ENCODE measurements at regions not wholly inside any gene's neighbourhood (a gene's known extent, or its start where the extent isn't known, plus 50 kb on each side); places are given as distances from the start of the nearest gene placed in this dataset.

GRCh38 chr4:155548173-155548572 lies 118.5 kb upstream of the GUCY1A1 start:
- DNase-seq, result no peak

GRCh38 chr4:155546451-155546850 lies 120.2 kb upstream of the GUCY1A1 start:
- no peak for DNase-seq

GRCh38 chr4:155545456-155545855 lies 121.2 kb upstream of the GUCY1A1 start:
- DNase-seq, result no peak

GRCh38 chr4:155544547-155544946 lies 122.1 kb upstream of the GUCY1A1 start:
- DNase-seq, result no peak

GRCh38 chr4:155543126-155543765 lies 123.4 kb upstream of the GUCY1A1 start:
- no peak for DNase-seq

- no peak for DNase-seq
These were observed 124.2 kb upstream of the GUCY1A1 start for GRCh38 chr4:155542415-155542814.

GRCh38 chr4:155541716-155542115 lies 124.9 kb upstream of the GUCY1A1 start:
- DNase-seq, result no peak

GRCh38 chr4:155540698-155541097 lies 126.0 kb upstream of the GUCY1A1 start:
- no peak for DNase-seq

GRCh38 chr4:155539746-155540145 lies 126.9 kb upstream of the GUCY1A1 start:
- no peak for DNase-seq

GRCh38 chr4:155535802-155536454 lies 130.7 kb upstream of the GUCY1A1 start:
- no peak for DNase-seq

- DNase-seq, result no peak
These were observed 134.1 kb upstream of the GUCY1A1 start for GRCh38 chr4:155532373-155533085.

- DNase-seq, result no peak
These were observed 135.8 kb upstream of the GUCY1A1 start for GRCh38 chr4:155530857-155531256.

GRCh38 chr4:155530290-155530689 lies 136.4 kb upstream of the GUCY1A1 start:
- DNase-seq, result no peak

- DNase-seq, result no peak
These were observed 136.9 kb upstream of the GUCY1A1 start for GRCh38 chr4:155529716-155530115.

GRCh38 chr4:155529272-155529671 lies 137.4 kb upstream of the GUCY1A1 start:
- no peak for DNase-seq

GRCh38 chr4:155526452-155527169 lies 140.0 kb upstream of the GUCY1A1 start:
- DNase-seq, result no peak

GRCh38 chr4:155524926-155525455 lies 141.7 kb upstream of the GUCY1A1 start:
- no peak for DNase-seq

- DNase-seq, result no peak
These were observed 143.3 kb upstream of the GUCY1A1 start for GRCh38 chr4:155523358-155523757.

GRCh38 chr4:155522201-155522600 lies 144.4 kb upstream of the GUCY1A1 start:
- no peak for DNase-seq

- DNase-seq, result no peak
These were observed 144.6 kb upstream of the MAP9 start for GRCh38 chr4:155521382-155521781.

- no peak for DNase-seq
These were observed 138.8 kb upstream of the MAP9 start for GRCh38 chr4:155515444-155516075.

GRCh38 chr4:155514628-155515027 lies 137.9 kb upstream of the MAP9 start:
- no peak for DNase-seq

- DNase-seq, result no peak
These were observed 136.1 kb upstream of the MAP9 start for GRCh38 chr4:155512817-155513216.
